Thoracic aorta (tissue), 2 donors: ENCODE measurements at regions not wholly inside any gene's neighbourhood (a gene's known extent, or its start where the extent isn't known, plus 50 kb on each side); places are given as distances from the start of the nearest gene placed in this dataset.

Experiments
- ATAC-seq: fragments of 150-250 bp; one replicate; pipeline ENCODE4 v1.8.0; 2017; ENCODE audit warnings: low read depth; ENCODE audit not compliant: insufficient number of reproducible peaks, low FRiP score
- DNase-seq: peaks from one replicate; pipeline ENCODE4 v3.0.0-alpha.2; 2020; ENCODE audit warnings: low spot score
- H3K27ac ChIP-seq, 2 donors: fragments of 200-600 bp; sonication (generic); 1 replicate in 1 of 2; 2 replicates in 1 of 2; pipeline ENCODE4 v1.5.1; 2016; ENCODE audit warnings: mild to moderate bottlenecking in 2 of 2, moderate library complexity in 2 of 2
- H3K27me3 ChIP-seq: fragments of 200-600 bp; sonication (generic); replicated peaks from 2 replicates; pipeline ENCODE4 v1.6.0; 2016; ENCODE audit warnings: mild to moderate bottlenecking; ENCODE audit not compliant: insufficient read depth
- H3K36me3 ChIP-seq: fragments of 200-600 bp; sonication (generic); one replicate; pipeline ENCODE4 v1.5.1; 2016
- H3K4me1 ChIP-seq, 2 donors: fragments of 200-600 bp; sonication (generic); 1 replicate in 1 of 2; 2 replicates in 1 of 2; pipeline versions ENCODE4 v1.5.1 to v1.6.0; 2016; ENCODE audit warnings: low read depth in 2 of 2, mild to moderate bottlenecking in 1 of 2; ENCODE audit not compliant: control insufficient read depth in 1 of 2
- H3K4me3 ChIP-seq: fragments of 200-600 bp; sonication (generic); 2 replicates; pipeline ENCODE4 v1.5.1; 2016; ENCODE audit warnings: mild to moderate bottlenecking
- H3K9me3 ChIP-seq: fragments of 200-600 bp; sonication (generic); 2 replicates; pipeline ENCODE4 v1.5.1; 2016
- CTCF ChIP-seq: fragments of 200-600 bp; sonication (generic); IDR thresholded peaks from one replicate; pipeline ENCODE4 v1.5.1; 2019; ENCODE audit warnings: antibody characterized with exemption

GRCh38 chr1:56145581-56145980, 433.8 kb downstream of the PLPP3 start:
- no peaks in the 10 kb centered on the region for H3K9me3 ChIP-seq
- ATAC-seq (no peak), DNase-seq (no peak)
- no peak overlapping the region for H3K27ac ChIP-seq
- H3K36me3 ChIP-seq: no peaks in the 10 kb centered on the region
- TF ChIP-seq CTCF: no peak
- H3K27me3 ChIP-seq: no peaks in the 10 kb centered on the region
- H3K4me3 ChIP-seq: no peak overlapping the region
- H3K4me1 ChIP-seq: peaks cover 11 to 35% of the 10 kb centered on the region in 2 donors

- no peaks in the 10 kb centered on the region for H3K36me3 ChIP-seq
- no peaks in the 10 kb centered on the region for H3K27me3 ChIP-seq
- H3K4me3 ChIP-seq: no peak overlapping the region
- no peak overlapping the region for H3K27ac ChIP-seq
- DNase-seq: no peak
- peaks cover 11 to 26% of the 10 kb centered on the region in 2 donors for H3K4me1 ChIP-seq
- H3K9me3 ChIP-seq: no peaks in the 10 kb centered on the region
- ATAC-seq: no peak
- TF ChIP-seq CTCF: no peak
Observed at GRCh38 chr1:56142301-56142700, 437.1 kb downstream of the PLPP3 start.

- no peaks in the 10 kb centered on the region for H3K36me3 ChIP-seq
- no peaks in the 10 kb centered on the region for H3K27me3 ChIP-seq
- no peak overlapping the region for H3K27ac ChIP-seq
- peaks cover 3 to 5% of the 10 kb centered on the region in 2 donors for H3K4me1 ChIP-seq
- ATAC-seq (no peak), DNase-seq (no peak)
- no peak overlapping the region for H3K4me3 ChIP-seq
- no peaks in the 10 kb centered on the region for H3K9me3 ChIP-seq
- no peak for TF ChIP-seq CTCF
Observed at GRCh38 chr1:56139836-56140235, 439.5 kb downstream of the PLPP3 start.

GRCh38 chr1:56137521-56138505, 441.6 kb downstream of the PLPP3 start:
- TF ChIP-seq CTCF: no peak
- H3K36me3 ChIP-seq: no peaks in the 10 kb centered on the region
- no peak overlapping the region for H3K27ac ChIP-seq
- H3K27me3 ChIP-seq: no peaks in the 10 kb centered on the region
- no peaks in the 10 kb centered on the region for H3K4me1 ChIP-seq
- DNase-seq (no peak), ATAC-seq (no peak)
- no peak overlapping the region for H3K4me3 ChIP-seq
- H3K9me3 ChIP-seq: no peaks in the 10 kb centered on the region

- no peak overlapping the region for H3K4me3 ChIP-seq
- H3K27ac ChIP-seq: no peak overlapping the region
- no peaks in the 10 kb centered on the region for H3K9me3 ChIP-seq
- DNase-seq (no peak), ATAC-seq (no peak)
- H3K27me3 ChIP-seq: no peaks in the 10 kb centered on the region
- H3K36me3 ChIP-seq: no peaks in the 10 kb centered on the region
- TF ChIP-seq CTCF: no peak
- no peaks in the 10 kb centered on the region for H3K4me1 ChIP-seq
Observed at GRCh38 chr1:56137090-56137489, 442.3 kb downstream of the PLPP3 start.
